Colonic mucosa (tissue), 4 donors: ENCODE measurements at regions not wholly inside any gene's neighbourhood (a gene's known extent, or its start where the extent isn't known, plus 50 kb on each side); places are given as distances from the start of the nearest gene placed in this dataset.

Source experiments
- DNase-seq: peaks from one replicate; pipeline ENCODE4 v3.0.0-alpha.2; 2020
- H3K27ac ChIP-seq: fragments of 200-600 bp; one replicate; pipeline ENCODE4 v1.8.0; 2021
- H3K27me3 ChIP-seq: fragments of 200-600 bp; one replicate; pipeline ENCODE4 v1.8.0; 2021
- H3K36me3 ChIP-seq: fragments of 200-600 bp; one replicate; pipeline ENCODE4 v1.8.0; 2021
- H3K4me1 ChIP-seq: fragments of 200-600 bp; one replicate; pipeline ENCODE4 v1.8.0; 2021; ENCODE audit warnings: mild to moderate bottlenecking
- H3K4me3 ChIP-seq: fragments of 200-600 bp; one replicate; pipeline ENCODE4 v1.8.0; 2021
- H3K9ac ChIP-seq, 2 donors: one replicate each; pipeline ENCODE4 v1.7.0; 2013; ENCODE audit warnings: control low read depth in 2 of 2, low read depth in 2 of 2, low read length in 2 of 2
- H3K9me3 ChIP-seq: fragments of 200-600 bp; one replicate; pipeline ENCODE4 v1.8.0; 2021
- CTCF ChIP-seq: fragments of 200-600 bp; IDR thresholded peaks from one replicate; pipeline ENCODE4 v1.8.0; 2022; ENCODE audit warnings: antibody characterized with exemption, mild to moderate bottlenecking
- intact Hi-C: fragments of 100-400 bp; cut with DNase I; formaldehyde crosslinking; loops from one replicate; pipeline ENCODE4 v1.14.1; 2022
- donor health status: healthy.
- donor health status: DM: no; HTN: no; CAD: no.
- donor health status: DM: no; HTN: no; CAD: no.

GRCh38 chr11:70541176-70541575, 142.8 kb downstream of the CTTN start:
- Histone ChIP-seq H3K9ac (no peak overlapping the region), H3K4me3 (no peak overlapping the region)
- no peak for TF ChIP-seq CTCF

GRCh38 chr11:70541699-70542098, 143.4 kb downstream of the CTTN start:
- Histone ChIP-seq H3K9ac (no peak overlapping the region), H3K4me3 (no peak overlapping the region), H3K27ac (no peak overlapping the region), H3K36me3 (no peaks in the 10 kb centered on the region), H3K27me3 (no peaks in the 10 kb centered on the region), H3K9me3 (no peaks in the 10 kb centered on the region), H3K4me1 (no peaks in the 10 kb centered on the region)
- intact Hi-C loops: no loop called here
- no peak for DNase-seq
- no peak for TF ChIP-seq CTCF

More at GRCh38 chr11:70541176-70541575, 142.8 kb downstream of the CTTN start:
- H3K4me1 ChIP-seq: no peaks in the 10 kb centered on the region
- no peaks in the 10 kb centered on the region for H3K36me3 ChIP-seq
- no peaks in the 10 kb centered on the region for H3K27me3 ChIP-seq
- H3K9me3 ChIP-seq: no peaks in the 10 kb centered on the region
- DNase-seq: no peak
- intact Hi-C loops: no loop called here
- H3K27ac ChIP-seq: no peak overlapping the region

GRCh38 chr11:70542406-70542805, 144.1 kb downstream of the CTTN start:
- Histone ChIP-seq H3K27me3 (no peaks in the 10 kb centered on the region), H3K4me3 (no peak overlapping the region), H3K9me3 (no peaks in the 10 kb centered on the region), H3K36me3 (no peaks in the 10 kb centered on the region), H3K9ac (no peak overlapping the region), H3K27ac (no peak overlapping the region), H3K4me1 (no peaks in the 10 kb centered on the region)
- TF ChIP-seq CTCF: no peak
- no peak for DNase-seq
- intact Hi-C loops: no loop called here

GRCh38 chr11:70542811-70543210, 144.5 kb downstream of the CTTN start:
- intact Hi-C loops: no loop called here

DNA sequence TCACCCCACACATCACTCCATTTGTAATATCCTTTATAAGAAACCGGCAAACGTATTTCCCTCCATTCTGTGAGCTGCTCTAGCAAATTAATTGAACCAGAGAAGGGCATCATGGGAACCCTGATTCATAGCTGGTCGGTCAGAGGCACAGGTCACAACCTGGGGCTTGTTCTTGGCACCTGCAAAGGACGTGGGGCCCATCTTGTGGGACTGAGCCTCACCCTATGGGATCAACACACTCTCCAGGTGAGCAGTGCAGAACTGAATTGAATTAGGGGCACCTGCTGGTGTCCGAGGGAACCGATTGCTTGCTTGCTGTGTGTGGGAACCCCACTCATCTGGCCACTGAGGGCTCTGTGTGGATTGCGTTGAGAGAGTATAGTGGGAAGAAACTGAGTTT, 145.3 kb downstream of the CTTN start:
- no peak for TF ChIP-seq CTCF
- Histone ChIP-seq H3K9me3 (no peaks in the 10 kb centered on the region), H3K27me3 (no peaks in the 10 kb centered on the region), H3K4me3 (no peak overlapping the region), H3K36me3 (no peaks in the 10 kb centered on the region), H3K4me1 (no peaks in the 10 kb centered on the region), H3K27ac (no peak overlapping the region), H3K9ac (no peak overlapping the region)
- intact Hi-C loops: no loop called here
- DNase-seq: no peak

More at GRCh38 chr11:70542811-70543210, 144.5 kb downstream of the CTTN start:
- Histone ChIP-seq H3K4me3 (no peak overlapping the region), H3K36me3 (no peaks in the 10 kb centered on the region), H3K27me3 (no peaks in the 10 kb centered on the region), H3K4me1 (no peaks in the 10 kb centered on the region), H3K9me3 (no peaks in the 10 kb centered on the region), H3K9ac (no peak overlapping the region), H3K27ac (no peak overlapping the region)
- no peak for TF ChIP-seq CTCF
- no peak for DNase-seq
